Psoas muscle (tissue), 7 donors: ENCODE measurements at regions not wholly inside any gene's neighbourhood (a gene's known extent, or its start where the extent isn't known, plus 50 kb on each side); places are given as distances from the start of the nearest gene placed in this dataset.

Experiments used
- ATAC-seq, 4 donors: fragments of 200-7000 bp; cut with Tn5 transposase; one replicate each; pipeline ENCODE4 v1.9.1; 2020; ENCODE audit warnings: moderate library complexity in 3 of 4, mild to moderate bottlenecking in 2 of 4
- DNase-seq, 2 donors: peaks; one replicate each; pipeline ENCODE4 v3.0.0-alpha.2; 2020
- H3K27ac ChIP-seq: fragments of 200-600 bp; one replicate; pipeline ENCODE4 v1.8.0; 2022
- H3K27me3 ChIP-seq, 3 donors: fragments of 200-600 bp in 1 of 3; one replicate each; pipeline versions ENCODE4 v1.6.1 to v1.8.0; 2013 to 2022; ENCODE audit warnings: low read length in 2 of 3, mild to moderate bottlenecking in 2 of 3, moderate library complexity in 1 of 3; ENCODE audit not compliant: insufficient read depth in 3 of 3
- H3K36me3 ChIP-seq, 2 donors: fragments of 200-600 bp in 1 of 2; one replicate each; pipeline versions ENCODE4 v1.6.1 to v1.8.0; 2013 to 2022; ENCODE audit warnings: low read depth in 1 of 2, mild to moderate bottlenecking in 1 of 2, moderate library complexity in 1 of 2; ENCODE audit not compliant: insufficient read depth in 1 of 2
- H3K4me1 ChIP-seq: fragments of 200-600 bp; one replicate; pipeline ENCODE4 v1.8.0; 2022
- H3K4me3 ChIP-seq: fragments of 200-600 bp; one replicate; pipeline ENCODE4 v1.8.0; 2022; ENCODE audit warnings: mild to moderate bottlenecking
- H3K9me3 ChIP-seq: fragments of 200-600 bp; one replicate; pipeline ENCODE4 v1.8.0; 2022
- WGBS, 3 donors: extraction: QIAGEN DNeasy Blood & Tissue Kit; methylation state at CpG; one replicate each; pipeline versions ENCODE4 v1.1.6 to v1.1.7; 2013; 5-methylcytosine and 5-hydroxymethylcytosine counted together
- intact Hi-C, 2 donors: fragments of 100-400 bp; cut with DNase I; formaldehyde crosslinking; loops; one replicate each; pipeline versions ENCODE4 v1.11.0 to v1.14.2; 2022
- TF ChIP-seq, protein P1 (sequence below): fragments of 200-600 bp; IDR thresholded peaks from one replicate; pipeline ENCODE4 v1.8.0; 2022; ENCODE audit warnings: antibody characterized with exemption
- donor health status: healthy with polysubstance abuse.
- donor health status: DM: no; HTN: no; CAD: no; lungs with moderate emphysema.
- donor health status: Bipolar disorder and iron deficiency.
- donor health status: healthy.
- donor health status: DM: yes; HTN: yes; CAD: no.
- donor health status: DM: no; HTN: no; CAD: no.
- donor health status: DM: yes; HTN: yes; CAD: no.

DNA sequence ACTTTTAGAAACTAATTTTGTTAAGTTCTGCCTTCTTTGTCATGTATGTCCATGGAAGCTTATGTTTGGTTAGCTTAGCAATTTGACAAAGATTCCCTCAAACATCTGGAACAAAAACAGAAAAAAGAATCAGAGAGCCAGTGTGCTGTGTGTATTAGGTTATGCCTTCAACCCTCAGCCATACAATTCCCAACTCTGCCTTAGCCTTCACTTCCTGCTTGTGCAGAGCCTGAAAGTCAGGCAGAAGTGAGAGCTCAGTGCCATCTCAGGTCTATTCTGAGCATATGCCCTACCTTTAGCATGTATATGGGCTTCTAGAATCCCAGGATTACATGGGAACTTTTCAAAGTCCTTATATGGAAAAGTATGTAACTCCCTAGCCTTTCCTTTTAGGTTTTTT, 58.2 kb upstream of the STOX2 start:
- intact Hi-C loops = loop anchor here in 1 of 2 donors (2.0 kb wide), 1 partner anchor 20 kb away; no protein-coding TSS in a partner anchor

DNA sequence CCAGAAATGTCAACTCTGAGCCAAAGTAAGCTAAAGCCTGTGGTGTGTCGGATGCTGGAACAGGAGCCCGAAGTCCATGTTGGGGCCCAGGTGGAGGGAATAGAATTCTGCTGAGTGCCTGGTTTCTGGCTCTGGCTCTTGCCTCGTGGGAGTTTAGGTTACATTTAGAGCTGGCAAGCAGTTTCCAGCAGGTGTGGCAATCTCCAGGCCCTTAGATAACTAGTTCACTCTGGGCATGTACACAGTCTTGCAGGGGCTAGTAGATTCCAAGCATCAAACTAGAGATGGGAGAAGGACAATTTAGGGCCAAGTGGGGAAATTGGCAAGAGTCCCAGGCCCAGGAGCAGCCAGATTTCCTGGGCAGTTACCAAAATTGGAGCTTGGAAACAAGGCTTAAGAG, 56.3 kb upstream of the STOX2 start:
- TF ChIP-seq, protein P1, sequence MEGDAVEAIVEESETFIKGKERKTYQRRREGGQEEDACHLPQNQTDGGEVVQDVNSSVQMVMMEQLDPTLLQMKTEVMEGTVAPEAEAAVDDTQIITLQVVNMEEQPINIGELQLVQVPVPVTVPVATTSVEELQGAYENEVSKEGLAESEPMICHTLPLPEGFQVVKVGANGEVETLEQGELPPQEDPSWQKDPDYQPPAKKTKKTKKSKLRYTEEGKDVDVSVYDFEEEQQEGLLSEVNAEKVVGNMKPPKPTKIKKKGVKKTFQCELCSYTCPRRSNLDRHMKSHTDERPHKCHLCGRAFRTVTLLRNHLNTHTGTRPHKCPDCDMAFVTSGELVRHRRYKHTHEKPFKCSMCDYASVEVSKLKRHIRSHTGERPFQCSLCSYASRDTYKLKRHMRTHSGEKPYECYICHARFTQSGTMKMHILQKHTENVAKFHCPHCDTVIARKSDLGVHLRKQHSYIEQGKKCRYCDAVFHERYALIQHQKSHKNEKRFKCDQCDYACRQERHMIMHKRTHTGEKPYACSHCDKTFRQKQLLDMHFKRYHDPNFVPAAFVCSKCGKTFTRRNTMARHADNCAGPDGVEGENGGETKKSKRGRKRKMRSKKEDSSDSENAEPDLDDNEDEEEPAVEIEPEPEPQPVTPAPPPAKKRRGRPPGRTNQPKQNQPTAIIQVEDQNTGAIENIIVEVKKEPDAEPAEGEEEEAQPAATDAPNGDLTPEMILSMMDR = no peak
- DNase-seq = no peak
- intact Hi-C loops = no loop called here
- H3K36me3 ChIP-seq = no peaks in the 10 kb centered on the region
- no peaks in the 10 kb centered on the region for H3K27me3 ChIP-seq
- H3K4me3 ChIP-seq = no peak overlapping the region
- H3K9me3 ChIP-seq = no peaks in the 10 kb centered on the region
- H3K4me1 ChIP-seq = no peaks in the 10 kb centered on the region
- no peak for ATAC-seq
- no peak overlapping the region for H3K27ac ChIP-seq
- WGBS, 3 donors = 8 to 14% (median 11%) methylated on average over 3 of the region's 3 CpGs

More for the DNA sequence above, 58.2 kb upstream of the STOX2 start:
- no peak for ATAC-seq
- Histone ChIP-seq H3K27me3 (no peaks in the 10 kb centered on the region), H3K36me3 (no peaks in the 10 kb centered on the region), H3K27ac (no peak overlapping the region), H3K9me3 (no peaks in the 10 kb centered on the region), H3K4me1 (no peaks in the 10 kb centered on the region), H3K4me3 (no peak overlapping the region)
- TF ChIP-seq, protein P1 = no peak
- no peak for DNase-seq

DNA sequence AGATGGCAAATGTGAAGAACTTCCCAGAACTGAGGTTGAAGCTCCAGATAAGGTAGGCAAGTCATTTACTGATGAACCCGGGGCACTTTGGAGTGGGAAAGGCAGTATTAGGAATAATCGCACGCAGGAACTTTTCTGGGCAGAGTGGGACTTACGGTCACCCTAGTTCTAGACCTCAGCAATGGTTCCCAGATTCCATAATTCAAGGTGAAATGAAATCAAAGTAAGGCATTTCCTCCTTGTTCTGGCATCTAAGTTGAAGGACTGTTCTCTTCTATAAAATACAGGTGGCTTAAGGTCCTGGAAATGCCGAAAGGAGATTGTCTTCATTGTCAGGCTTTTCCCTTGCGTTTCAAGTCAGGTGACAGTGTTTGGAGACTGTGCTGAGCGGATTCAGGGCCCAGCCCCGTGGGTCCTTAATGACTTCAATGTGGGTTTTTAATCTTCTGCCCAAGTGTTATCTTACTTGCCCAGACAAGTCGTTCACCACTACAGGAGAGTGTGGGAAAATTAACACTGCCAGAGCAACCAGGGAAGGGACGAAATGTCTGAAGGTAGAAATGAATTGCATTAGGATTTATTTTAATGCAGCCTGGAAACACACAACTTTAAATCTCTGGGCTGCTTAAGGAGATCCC, 52.1 kb upstream of the STOX2 start:
- TF ChIP-seq, protein P1 = no peak
- intact Hi-C loops = no loop called here
- no peaks in the 10 kb centered on the region for H3K9me3 ChIP-seq
- no peaks in the 10 kb centered on the region for H3K36me3 ChIP-seq
- WGBS, 3 donors = 64 to 78% (median 75%) methylated on average over 10 of the region's 10 CpGs
- H3K4me1 ChIP-seq = no peaks in the 10 kb centered on the region
- peaks cover 0 to 3% (median 0%) of the 10 kb centered on the region in 3 donors for H3K27me3 ChIP-seq
- ATAC-seq (no peak), DNase-seq (no peak)
- H3K4me3 ChIP-seq = no peak overlapping the region
- H3K27ac ChIP-seq = no peak overlapping the region

- DNase-seq (no peak), ATAC-seq (no peak)
- H3K9me3 ChIP-seq = no peaks in the 10 kb centered on the region
- H3K4me3 ChIP-seq = no peak overlapping the region
- no peaks in the 10 kb centered on the region for H3K4me1 ChIP-seq
- no peak overlapping the region for H3K27ac ChIP-seq
- 33 to 50% (median 46%) methylated on average over 5 of the region's 5 CpGs for WGBS, 3 donors
- no peaks in the 10 kb centered on the region for H3K36me3 ChIP-seq
- TF ChIP-seq, protein P1 = no peak
- intact Hi-C loops = no loop called here
- peaks cover 0 to 3% (median 0%) of the 10 kb centered on the region in 3 donors for H3K27me3 ChIP-seq
Measured at GRCh38 chr4:183853548-183853940, 51.6 kb upstream of the STOX2 start.
